MM.1S (cell line): ENCODE measurements at regions not wholly inside any gene's neighbourhood (a gene's known extent, or its start where the extent isn't known, plus 50 kb on each side); places are given as distances from the start of the nearest gene placed in this dataset.

Source experiments
- DNase-seq: peaks from one replicate; pipeline ENCODE4 v3.0.0-alpha.2; 2015
- H2AFZ ChIP-seq: fragments of 300-600 bp; sonication (generic); 2 replicates; pipeline ENCODE4 v1.6.0; 2016; ENCODE audit warnings: antibody characterized with exemption, low read length
- H3F3A ChIP-seq: fragments of 300-600 bp; sonication (generic); 2 replicates; pipeline ENCODE4 v1.6.1; 2016; ENCODE audit warnings: mild to moderate bottlenecking, antibody characterized with exemption, low read length, moderate library complexity, mixed read lengths; ENCODE audit not compliant: insufficient read depth
- H3K27ac ChIP-seq: fragments of 300-600 bp; sonication (generic); 2 replicates; pipeline ENCODE4 v1.5.1; 2016; ENCODE audit warnings: mild to moderate bottlenecking, low read length
- H3K27me3 ChIP-seq: fragments of 300-600 bp; sonication (generic); replicated peaks from 2 replicates; pipeline ENCODE4 v1.6.0; 2016; ENCODE audit warnings: low read length; ENCODE audit not compliant: insufficient read depth
- H3K36me3 ChIP-seq: fragments of 300-600 bp; sonication (generic); replicated peaks from 2 replicates; pipeline ENCODE4 v1.6.1; 2016; ENCODE audit warnings: mild to moderate bottlenecking, low read length, mixed read lengths; ENCODE audit not compliant: insufficient read depth
- H3K4me1 ChIP-seq: fragments of 300-600 bp; sonication (generic); 2 replicates; pipeline ENCODE4 v1.6.1; 2016; ENCODE audit warnings: low read length, mixed read lengths
- H3K4me2 ChIP-seq: fragments of 300-600 bp; sonication (generic); 2 replicates; pipeline ENCODE4 v1.6.0; 2016; ENCODE audit warnings: low read depth, low read length
- H3K4me3 ChIP-seq: fragments of 300-600 bp; sonication (generic); 2 replicates; pipeline ENCODE4 v1.5.1; 2016; ENCODE audit warnings: low read length, mixed read lengths
- H3K79me2 ChIP-seq: fragments of 300-600 bp; sonication (generic); 2 replicates; pipeline ENCODE4 v1.6.1; 2016; ENCODE audit warnings: mixed run types, low read length, mixed read lengths
- H3K9ac ChIP-seq: fragments of 300-600 bp; sonication (generic); 2 replicates; pipeline ENCODE4 v1.6.1; 2016; ENCODE audit warnings: low read length, mixed read lengths
- H3K9me2 ChIP-seq: fragments of 300-600 bp; sonication (generic); replicated peaks from 2 replicates; pipeline ENCODE4 v1.6.1; 2016; ENCODE audit warnings: mild to moderate bottlenecking, low read length, mixed read lengths; ENCODE audit not compliant: insufficient read depth
- H3K9me3 ChIP-seq: fragments of 300-600 bp; sonication (generic); replicated peaks from 2 replicates; pipeline ENCODE4 v1.6.1; 2016; ENCODE audit warnings: mild to moderate bottlenecking, low read length, mixed read lengths; ENCODE audit not compliant: insufficient read depth
- H4K20me1 ChIP-seq: fragments of 300-600 bp; sonication (generic); 2 replicates; pipeline ENCODE4 v1.6.1; 2016; ENCODE audit warnings: mild to moderate bottlenecking, low read length, moderate library complexity, mixed read lengths; ENCODE audit not compliant: insufficient read depth
- EZH2 ChIP-seq: fragments of 300-600 bp; sonication (generic); optimal IDR thresholded peaks from 2 replicates; pipeline ENCODE3; 2017; ENCODE audit warnings: low read depth, mild to moderate bottlenecking, antibody characterized with exemption, low read length, mixed read lengths
- EZH2phosphoT487 ChIP-seq: fragments of 300-600 bp; sonication (generic); IDR thresholded peaks from 2 replicates; pipeline ENCODE4 v1.6.1; 2018; ENCODE audit warnings: antibody characterized with exemption, low read length
- TF ChIP-seq, protein P1 (sequence below): fragments of 300-600 bp; sonication (generic); IDR thresholded peaks from 2 replicates; pipeline ENCODE4 v1.5.1; 2016; ENCODE audit warnings: antibody characterized with exemption, low read length, mixed read lengths

DNA sequence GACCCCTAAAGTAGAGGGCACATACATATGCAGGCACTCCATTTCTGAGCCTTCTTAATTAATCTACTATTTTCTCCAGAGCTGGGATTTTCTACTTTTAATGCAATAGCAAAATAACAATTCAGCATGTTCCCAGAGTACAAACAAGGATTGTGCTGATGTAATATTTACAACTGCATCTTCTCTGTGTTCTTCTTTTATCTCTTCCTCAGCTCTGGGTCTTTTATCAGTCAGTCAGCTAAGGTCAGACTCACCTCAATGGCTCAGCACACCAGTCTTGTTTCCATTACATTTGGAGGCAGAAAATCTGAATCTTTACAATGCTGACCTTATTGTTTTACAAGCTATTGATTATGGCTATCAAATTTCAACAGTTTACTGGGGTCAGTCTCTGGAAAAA, 323.3 kb upstream of the NR5A2 start:
- Histone ChIP-seq H2AFZ (no peak overlapping the region), H3K9me3 (no peaks in the 10 kb centered on the region), H4K20me1 (no peaks in the 10 kb centered on the region), H3K9me2 (no peaks in the 10 kb centered on the region), H3K4me3 (no peak overlapping the region), H3K4me1 (no peaks in the 10 kb centered on the region), H3K4me2 (no peak overlapping the region), H3K79me2 (no peaks in the 10 kb centered on the region), H3K27ac (no peak overlapping the region), H3K36me3 (no peaks in the 10 kb centered on the region), H3K9ac (no peak overlapping the region), H3F3A (no peaks in the 10 kb centered on the region), H3K27me3 (no peaks in the 10 kb centered on the region)
- TF ChIP-seq EZH2phosphoT487 (no peak), EZH2 (no peak)
- TF ChIP-seq, protein P1, sequence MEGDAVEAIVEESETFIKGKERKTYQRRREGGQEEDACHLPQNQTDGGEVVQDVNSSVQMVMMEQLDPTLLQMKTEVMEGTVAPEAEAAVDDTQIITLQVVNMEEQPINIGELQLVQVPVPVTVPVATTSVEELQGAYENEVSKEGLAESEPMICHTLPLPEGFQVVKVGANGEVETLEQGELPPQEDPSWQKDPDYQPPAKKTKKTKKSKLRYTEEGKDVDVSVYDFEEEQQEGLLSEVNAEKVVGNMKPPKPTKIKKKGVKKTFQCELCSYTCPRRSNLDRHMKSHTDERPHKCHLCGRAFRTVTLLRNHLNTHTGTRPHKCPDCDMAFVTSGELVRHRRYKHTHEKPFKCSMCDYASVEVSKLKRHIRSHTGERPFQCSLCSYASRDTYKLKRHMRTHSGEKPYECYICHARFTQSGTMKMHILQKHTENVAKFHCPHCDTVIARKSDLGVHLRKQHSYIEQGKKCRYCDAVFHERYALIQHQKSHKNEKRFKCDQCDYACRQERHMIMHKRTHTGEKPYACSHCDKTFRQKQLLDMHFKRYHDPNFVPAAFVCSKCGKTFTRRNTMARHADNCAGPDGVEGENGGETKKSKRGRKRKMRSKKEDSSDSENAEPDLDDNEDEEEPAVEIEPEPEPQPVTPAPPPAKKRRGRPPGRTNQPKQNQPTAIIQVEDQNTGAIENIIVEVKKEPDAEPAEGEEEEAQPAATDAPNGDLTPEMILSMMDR: no peak
- DNase-seq: no peak

DNA sequence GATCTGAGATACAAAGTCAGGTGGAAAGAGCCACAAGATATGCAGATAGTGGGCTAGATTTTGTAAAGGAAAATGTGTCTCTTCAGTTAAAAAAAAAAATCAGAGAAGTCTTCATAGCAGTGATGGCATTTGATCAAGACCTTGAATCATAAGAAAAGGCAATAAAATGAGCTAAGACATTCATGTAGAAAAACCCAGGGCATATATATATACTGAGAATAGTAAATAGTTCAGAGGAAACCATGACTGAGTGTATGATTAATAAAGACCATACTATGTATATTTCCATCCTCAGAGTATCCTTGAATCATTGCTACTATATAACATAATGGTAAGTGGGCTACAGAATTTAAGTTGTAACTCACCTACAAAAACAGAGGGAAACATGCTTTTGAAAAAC, 321.7 kb upstream of the NR5A2 start:
- Histone ChIP-seq H3K9me3 (no peaks in the 10 kb centered on the region), H2AFZ (no peak overlapping the region), H3K27ac (no peak overlapping the region), H4K20me1 (no peaks in the 10 kb centered on the region), H3K36me3 (no peaks in the 10 kb centered on the region), H3K9ac (no peak overlapping the region), H3F3A (no peaks in the 10 kb centered on the region), H3K27me3 (no peaks in the 10 kb centered on the region), H3K4me2 (no peak overlapping the region), H3K9me2 (no peaks in the 10 kb centered on the region), H3K4me3 (no peak overlapping the region), H3K79me2 (no peaks in the 10 kb centered on the region), H3K4me1 (no peaks in the 10 kb centered on the region)
- TF ChIP-seq, protein P1: no peak
- TF ChIP-seq EZH2phosphoT487 (no peak), EZH2 (no peak)
- DNase-seq: no peak

DNA sequence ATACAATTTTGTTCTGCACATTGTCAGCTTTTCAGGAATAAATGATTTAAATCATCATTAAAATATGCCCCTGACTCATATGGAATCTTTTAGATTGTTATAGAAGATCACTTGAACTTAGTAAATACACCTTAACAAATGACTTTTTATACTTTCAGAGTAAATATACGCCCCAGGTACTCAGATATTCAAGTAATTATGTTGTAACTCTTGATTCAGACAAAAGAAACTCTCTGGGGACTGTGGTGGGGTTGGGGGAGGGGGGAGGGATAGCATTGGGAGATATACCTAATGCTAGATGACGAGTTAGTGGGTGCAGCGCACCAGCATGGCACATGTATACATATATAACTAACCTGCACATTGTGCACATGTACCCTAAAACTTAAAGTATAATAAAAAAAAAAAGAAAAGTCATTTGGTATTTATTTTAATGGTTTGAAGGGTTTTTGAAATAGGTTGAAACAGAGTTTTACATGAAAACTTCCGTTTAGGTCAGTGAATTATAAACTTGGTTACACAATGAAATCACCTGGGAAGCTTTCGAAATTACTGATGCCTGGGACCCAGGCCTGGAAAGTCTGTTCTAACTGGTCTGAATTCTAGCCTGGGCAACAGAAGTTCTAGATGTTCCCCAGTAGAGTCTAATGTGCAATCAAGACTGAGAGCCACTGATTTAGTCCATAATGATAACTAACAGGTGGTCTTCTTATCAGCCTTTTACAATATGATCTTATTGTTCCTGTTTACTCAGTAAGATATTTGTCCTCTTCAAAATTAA, 320.5 kb upstream of the NR5A2 start:
- no peaks in the 10 kb centered on the region for H3K36me3 ChIP-seq

More for the DNA sequence above, 320.5 kb upstream of the NR5A2 start:
- Histone ChIP-seq H3K9me3 (no peaks in the 10 kb centered on the region), H3K27me3 (no peaks in the 10 kb centered on the region), H3K27ac (no peak overlapping the region), H3K4me1 (no peaks in the 10 kb centered on the region), H3K79me2 (no peaks in the 10 kb centered on the region), H4K20me1 (no peaks in the 10 kb centered on the region), H3F3A (no peaks in the 10 kb centered on the region), H2AFZ (no peak overlapping the region), H3K4me3 (no peak overlapping the region), H3K4me2 (no peak overlapping the region), H3K9ac (no peak overlapping the region), H3K9me2 (no peaks in the 10 kb centered on the region)
- TF ChIP-seq EZH2 (no peak), EZH2phosphoT487 (no peak)
- TF ChIP-seq, protein P1: no peak
- no peak for DNase-seq
